Progenitor cell of endocrine pancreas (in vitro differentiated cells): ENCODE measurements at regions not wholly inside any gene's neighbourhood (a gene's known extent, or its start where the extent isn't known, plus 50 kb on each side); places are given as distances from the start of the nearest gene placed in this dataset.
"Not testable (repeated sequence)": the region's sequence is repeated elsewhere in the genome, so short reads cannot be mapped to it uniquely, and the experiment has no call there.

Experiments
- DNase-seq: peaks from one replicate; pipeline ENCODE4 v3.0.0; 2021; ENCODE audit warnings: low spot score; ENCODE audit not compliant: unreplicated experiment
- H3K27ac Mint-ChIP-seq: 2 replicates; pipeline ENCODE4 v1.8.0; 2021; ENCODE audit warnings: mild to moderate bottlenecking, moderate library complexity, mixed read lengths
- H3K27me3 Mint-ChIP-seq: 2 replicates; pipeline ENCODE4 v1.8.0; 2021; ENCODE audit warnings: mixed read lengths
- H3K36me3 Mint-ChIP-seq: 2 replicates; pipeline ENCODE4 v1.8.0; 2022; ENCODE audit warnings: mixed read lengths; ENCODE audit not compliant: insufficient read depth
- H3K4me1 Mint-ChIP-seq: 2 replicates; pipeline ENCODE4 v1.8.0; 2021; ENCODE audit warnings: low read depth, mixed read lengths
- H3K4me3 Mint-ChIP-seq: 2 replicates; pipeline ENCODE4 v1.8.0; 2021; ENCODE audit warnings: low read depth, mild to moderate bottlenecking, moderate library complexity, mixed read lengths
- H3K9me3 Mint-ChIP-seq: 2 replicates; pipeline ENCODE4 v1.8.0; 2021; ENCODE audit warnings: low read depth, mixed read lengths
- CTCF ChIP-seq: fragments of 200-600 bp; sonication (generic); IDR thresholded peaks from one replicate; pipeline ENCODE4 v1.5.0; 2021; ENCODE audit warnings: antibody characterized with exemption, mild to moderate bottlenecking; ENCODE audit not compliant: unreplicated experiment

GRCh38 chr6:150694889-150695288 lies 95.2 kb downstream of the PLEKHG1 start:
- Mint-ChIP-seq H3K4me3 (no peak overlapping the region), H3K36me3 (no peaks in the 10 kb centered on the region), H3K9me3 (no peaks in the 10 kb centered on the region), H3K27me3 (no peaks in the 10 kb centered on the region), H3K4me1 (no peaks in the 10 kb centered on the region), H3K27ac (no peak overlapping the region)
- no peak for DNase-seq
- no peak for TF ChIP-seq CTCF

GRCh38 chr6:150695652-150696051 lies 96.0 kb downstream of the PLEKHG1 start:
- Mint-ChIP-seq H3K9me3 (no peaks in the 10 kb centered on the region), H3K27me3 (no peaks in the 10 kb centered on the region), H3K4me3 (no peak overlapping the region), H3K27ac (no peak overlapping the region), H3K4me1 (no peaks in the 10 kb centered on the region), H3K36me3 (no peaks in the 10 kb centered on the region)
- DNase-seq: no peak
- TF ChIP-seq CTCF: no peak

GRCh38 chr6:150696190-150696589 lies 96.5 kb downstream of the PLEKHG1 start:
- Mint-ChIP-seq H3K9me3 (no peaks in the 10 kb centered on the region), H3K27ac (peak overlapping the region; percentile 11), H3K27me3 (no peaks in the 10 kb centered on the region), H3K4me3 (no peak overlapping the region), H3K4me1 (no peaks in the 10 kb centered on the region), H3K36me3 (no peaks in the 10 kb centered on the region)
- TF ChIP-seq CTCF: no peak
- DNase-seq: no peak

- not testable (repeated sequence) for H3K27me3 Mint-ChIP-seq, DNase-seq, H3K4me1 Mint-ChIP-seq, H3K36me3 Mint-ChIP-seq, H3K9me3 Mint-ChIP-seq, H3K27ac Mint-ChIP-seq, H3K4me3 Mint-ChIP-seq
These were observed 97.2 kb downstream of the PLEKHG1 start for GRCh38 chr6:150696918-150697317.

GRCh38 chr6:150697515-150697914 lies 97.8 kb downstream of the PLEKHG1 start:
- Mint-ChIP-seq H3K36me3 (no peaks in the 10 kb centered on the region), H3K4me3 (no peak overlapping the region), H3K9me3 (no peaks in the 10 kb centered on the region), H3K27ac (no peak overlapping the region), H3K27me3 (no peaks in the 10 kb centered on the region), H3K4me1 (no peaks in the 10 kb centered on the region)
- DNase-seq: no peak
- no peak for TF ChIP-seq CTCF

- DNase-seq: no peak
- no peaks in the 10 kb centered on the region for H3K36me3 Mint-ChIP-seq
- no peaks in the 10 kb centered on the region for H3K4me1 Mint-ChIP-seq
- TF ChIP-seq CTCF: no peak
- no peak overlapping the region for H3K27ac Mint-ChIP-seq
- no peaks in the 10 kb centered on the region for H3K27me3 Mint-ChIP-seq
- H3K4me3 Mint-ChIP-seq: no peak overlapping the region
- no peaks in the 10 kb centered on the region for H3K9me3 Mint-ChIP-seq
These were observed 98.7 kb downstream of the PLEKHG1 start for GRCh38 chr6:150698391-150698790.
